CD4-positive, CD25-positive, alpha-beta regulatory T cell (primary cell): ENCODE measurements at regions not wholly inside any gene's neighbourhood (a gene's known extent, or its start where the extent isn't known, plus 50 kb on each side); places are given as distances from the start of the nearest gene placed in this dataset.
A peak's percentile ranks its signal among the peaks of the same experiment; 100 is the strongest.
"Not testable (repeated sequence)": the region's sequence is repeated elsewhere in the genome, so short reads cannot be mapped to it uniquely, and the experiment has no call there.

ENCODE experiments used
- ATAC-seq, 2 donors: fragments of 150-1000 bp; cut with Tn5 transposase; one replicate each; pipeline ENCODE4 v1.10.0; 2021; ENCODE audit warnings: low read depth in 2 of 2, moderate number of reproducible peaks in 2 of 2, moderate library complexity in 1 of 2
- DNase-seq, 3 donors: peaks; one replicate each; pipeline versions ENCODE4 v3.0.0 to v3.0.0-alpha.2; 2012 to 2022; ENCODE audit warnings: mixed read lengths in 1 of 3
- H3K27ac ChIP-seq: one replicate; pipeline ENCODE4 v1.7.0; 2013; ENCODE audit warnings: mild to moderate bottlenecking, low read length; ENCODE audit not compliant: insufficient read depth, poor library complexity, severe bottlenecking
- H3K27me3 ChIP-seq: one replicate; pipeline ENCODE4 v1.7.0; 2013; ENCODE audit warnings: low read length; ENCODE audit not compliant: control insufficient read depth, insufficient read depth
- H3K36me3 ChIP-seq: one replicate; pipeline ENCODE4 v1.7.0; 2013; ENCODE audit warnings: mild to moderate bottlenecking, low read length, moderate library complexity; ENCODE audit not compliant: control insufficient read depth, insufficient read depth
- H3K4me1 ChIP-seq: 2 replicates; pipeline ENCODE4 v1.7.0; 2013; ENCODE audit warnings: mild to moderate bottlenecking, low read length; ENCODE audit not compliant: insufficient read depth, control insufficient read depth, poor library complexity, severe bottlenecking
- H3K4me3 ChIP-seq: one replicate; pipeline ENCODE4 v1.7.0; 2013; ENCODE audit warnings: low read depth, mild to moderate bottlenecking, low read length, moderate library complexity
- H3K9me3 ChIP-seq, 2 experiments: 1 replicate in 1 of 2; 2 replicates in 1 of 2; pipeline ENCODE4 v1.7.0; 2013; ENCODE audit warnings: low read length in 2 of 2, mild to moderate bottlenecking in 1 of 2, moderate library complexity in 1 of 2; ENCODE audit not compliant: control insufficient read depth in 2 of 2
- H3K27ac Mint-ChIP-seq, 3 donors: one replicate each; pipeline ENCODE4 v1.8.0; 2020 to 2022; ENCODE audit warnings: mild to moderate bottlenecking in 3 of 3, mixed read lengths in 3 of 3, moderate library complexity in 2 of 3
- H3K27me3 Mint-ChIP-seq: one replicate; pipeline ENCODE4 v1.8.0; 2022; ENCODE audit warnings: mild to moderate bottlenecking, mixed read lengths
- H3K36me3 Mint-ChIP-seq: one replicate; pipeline ENCODE4 v1.8.0; 2020; ENCODE audit warnings: mixed read lengths
- H3K4me1 Mint-ChIP-seq, 4 donors: one replicate each; pipeline ENCODE4 v1.8.0; 2020 to 2022; ENCODE audit warnings: mixed read lengths in 4 of 4, mild to moderate bottlenecking in 1 of 4
- H3K4me3 Mint-ChIP-seq, 4 donors: one replicate each; pipeline ENCODE4 v1.8.0; 2020 to 2022; ENCODE audit warnings: mild to moderate bottlenecking in 4 of 4, mixed read lengths in 4 of 4, moderate library complexity in 3 of 4
- H3K9me3 Mint-ChIP-seq, 7 donors: one replicate each; pipeline ENCODE4 v1.8.0; 2020 to 2022; ENCODE audit warnings: mixed read lengths in 7 of 7, mild to moderate bottlenecking in 3 of 7, moderate library complexity in 2 of 7

DNA sequence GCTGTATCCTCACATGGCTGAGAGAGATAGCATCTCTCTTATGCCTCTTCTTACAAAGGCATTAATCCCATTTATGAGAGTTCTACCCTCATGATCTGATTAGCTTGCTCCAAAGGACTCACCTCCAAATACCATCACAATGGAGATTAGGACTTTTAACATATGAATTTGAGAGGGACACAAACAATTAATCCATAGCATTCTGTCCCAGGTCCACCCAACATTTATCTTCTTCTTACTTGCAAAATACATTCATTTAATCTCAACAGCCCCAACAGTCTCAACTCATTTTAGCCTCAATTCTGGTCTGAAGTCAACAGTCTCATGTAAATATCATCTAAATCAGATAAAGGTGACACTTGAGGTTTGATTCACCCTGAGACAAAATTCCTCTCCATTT is 555.4 kb downstream of the RAB28 start:
- peaks cover 0 to 7% (median 2%) of the 10 kb centered on the region in 7 donors for H3K9me3 Mint-ChIP-seq
- H3K4me3 Mint-ChIP-seq, result no peak overlapping the region
- no peaks in the 10 kb centered on the region for H3K36me3 Mint-ChIP-seq
- no peak overlapping the region for H3K4me3 ChIP-seq
- no peak for ATAC-seq
- H3K27me3 ChIP-seq, result no peaks in the 10 kb centered on the region
- no peak for DNase-seq
- H3K27ac Mint-ChIP-seq, result no peak overlapping the region
- no peaks in the 10 kb centered on the region for H3K4me1 ChIP-seq
- no peaks in the 10 kb centered on the region for H3K27me3 Mint-ChIP-seq
- no peaks in the 10 kb centered on the region for H3K9me3 ChIP-seq
- H3K36me3 ChIP-seq, result no peaks in the 10 kb centered on the region
- no peaks in the 10 kb centered on the region for H3K4me1 Mint-ChIP-seq
- no peak overlapping the region for H3K27ac ChIP-seq

DNA sequence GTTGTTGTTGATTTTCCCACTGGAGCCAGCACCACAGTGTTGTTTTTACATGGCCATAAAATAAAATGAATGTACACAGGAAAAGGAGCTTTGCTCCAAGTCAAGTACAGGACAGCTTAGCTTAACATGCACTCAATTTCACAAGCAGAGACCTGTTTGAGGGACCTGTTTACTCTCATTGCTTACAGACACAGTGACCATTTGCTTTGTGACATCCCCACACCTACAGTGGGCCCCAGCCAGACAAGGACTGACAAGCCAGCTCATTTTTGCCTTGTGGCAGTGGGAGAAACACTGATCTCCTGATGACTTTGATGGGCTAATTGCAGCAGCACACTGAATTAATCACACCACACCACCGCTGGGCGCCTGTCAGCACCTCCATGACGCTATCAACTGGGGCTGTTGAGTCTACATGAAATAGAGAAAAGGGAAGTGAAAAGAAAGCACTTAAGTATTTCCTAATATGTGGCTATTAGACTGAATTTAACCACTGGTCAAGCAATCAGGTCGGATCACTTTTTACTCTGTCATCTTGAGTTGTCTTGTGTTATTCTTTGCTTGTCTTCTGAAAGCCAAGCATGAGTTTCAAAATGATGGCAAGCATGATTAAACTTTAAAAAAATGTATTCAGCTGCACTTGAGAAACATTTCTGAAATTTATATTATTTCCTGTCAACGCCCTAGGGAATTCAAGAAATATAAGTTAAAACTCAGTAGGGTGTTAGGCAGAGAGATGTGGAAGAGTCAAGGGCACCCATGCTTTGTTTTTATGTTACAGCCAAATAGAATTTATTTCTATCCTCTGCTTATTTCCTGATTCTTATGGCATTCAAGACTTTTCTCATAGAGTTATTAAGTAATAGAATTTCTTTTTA is 557.7 kb downstream of the RAB28 start:
- H3K9me3 ChIP-seq, result no peaks in the 10 kb centered on the region
- no peaks in the 10 kb centered on the region for H3K4me1 Mint-ChIP-seq
- no peaks in the 10 kb centered on the region for H3K36me3 Mint-ChIP-seq

DNA sequence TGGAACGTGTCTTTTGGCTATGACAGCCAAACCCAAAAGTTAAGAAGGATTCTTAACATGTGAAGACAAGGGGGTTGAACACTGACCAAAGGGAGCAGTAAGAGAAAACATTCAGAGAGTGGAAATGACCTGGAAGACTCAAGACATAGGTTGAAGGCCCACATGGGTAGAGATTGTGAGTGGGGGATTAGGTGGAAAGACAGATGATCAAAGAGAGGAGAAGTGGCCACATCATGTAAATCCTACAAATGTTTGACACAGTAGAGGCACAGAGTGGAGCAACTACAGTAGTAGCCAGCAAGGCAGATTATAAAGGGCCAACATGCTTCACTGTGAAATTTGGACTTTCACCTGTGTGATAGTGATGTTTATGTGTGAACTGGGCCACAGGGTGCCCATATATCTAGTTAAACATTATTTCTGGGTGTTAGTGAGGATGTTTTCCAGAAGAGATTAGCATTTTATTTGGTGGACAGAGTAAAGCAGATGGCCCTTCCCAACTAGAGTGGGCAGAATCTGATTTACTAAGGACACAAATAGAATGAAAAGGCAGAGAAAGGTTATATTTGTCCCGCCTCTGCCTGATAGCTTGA is 559.3 kb downstream of the RAB28 start:
- Mint-ChIP-seq H3K4me3 (no peak overlapping the region), H3K9me3 (peaks cover 0 to 4% (median 0%) of the 10 kb centered on the region in 7 donors), H3K27ac (no peak overlapping the region), H3K36me3 (no peaks in the 10 kb centered on the region), H3K4me1 (no peaks in the 10 kb centered on the region), H3K27me3 (no peaks in the 10 kb centered on the region)
- Histone ChIP-seq H3K27ac (no peak overlapping the region), H3K4me1 (no peaks in the 10 kb centered on the region), H3K4me3 (no peak overlapping the region), H3K9me3 (no peaks in the 10 kb centered on the region), H3K27me3 (no peaks in the 10 kb centered on the region), H3K36me3 (no peaks in the 10 kb centered on the region)
- ATAC-seq, result no peak
- DNase-seq, result no peak

More for the DNA sequence above, 557.7 kb downstream of the RAB28 start:
- H3K27me3 ChIP-seq, result no peaks in the 10 kb centered on the region
- H3K27me3 Mint-ChIP-seq, result no peaks in the 10 kb centered on the region
- ATAC-seq (no peak), DNase-seq (no peak)
- H3K27ac ChIP-seq, result no peak overlapping the region
- no peak overlapping the region for H3K4me3 Mint-ChIP-seq
- no peak overlapping the region for H3K27ac Mint-ChIP-seq
- H3K9me3 Mint-ChIP-seq, result peaks cover 0 to 7% (median 1%) of the 10 kb centered on the region in 7 donors
- no peaks in the 10 kb centered on the region for H3K4me1 ChIP-seq
- no peaks in the 10 kb centered on the region for H3K36me3 ChIP-seq
- H3K4me3 ChIP-seq, result no peak overlapping the region

DNA sequence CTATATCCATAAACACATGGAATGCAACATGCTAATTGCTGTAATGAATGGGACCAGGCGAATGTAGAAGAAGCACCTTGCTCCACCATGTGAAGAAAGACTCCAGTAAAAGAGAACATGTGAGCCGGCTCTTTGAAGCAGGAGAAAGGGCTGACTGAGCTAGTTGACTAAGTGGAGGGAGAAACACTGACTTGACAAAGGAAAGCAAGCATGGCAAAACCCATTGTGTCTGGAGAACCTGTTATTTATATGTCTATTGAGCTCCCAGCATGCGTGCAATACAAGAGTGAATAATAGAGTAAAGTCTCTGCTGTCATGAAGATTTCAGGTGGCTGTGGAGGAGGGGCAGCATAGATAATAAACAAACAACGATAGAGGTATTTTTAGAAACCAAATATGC is 559.9 kb downstream of the RAB28 start:
- Mint-ChIP-seq H3K4me1 (no peaks in the 10 kb centered on the region), H3K36me3 (no peaks in the 10 kb centered on the region), H3K9me3 (peaks cover 0 to 1% (median 0%) of the 10 kb centered on the region in 7 donors), H3K27me3 (no peaks in the 10 kb centered on the region), H3K27ac (no peak overlapping the region), H3K4me3 (no peak overlapping the region)
- no peak overlapping the region for H3K27ac ChIP-seq
- no peaks in the 10 kb centered on the region for H3K9me3 ChIP-seq
- no peak overlapping the region for H3K4me3 ChIP-seq
- H3K36me3 ChIP-seq, result no peaks in the 10 kb centered on the region
- DNase-seq (no peak), ATAC-seq (no peak)
- H3K4me1 ChIP-seq, result no peaks in the 10 kb centered on the region
- no peaks in the 10 kb centered on the region for H3K27me3 ChIP-seq

DNA sequence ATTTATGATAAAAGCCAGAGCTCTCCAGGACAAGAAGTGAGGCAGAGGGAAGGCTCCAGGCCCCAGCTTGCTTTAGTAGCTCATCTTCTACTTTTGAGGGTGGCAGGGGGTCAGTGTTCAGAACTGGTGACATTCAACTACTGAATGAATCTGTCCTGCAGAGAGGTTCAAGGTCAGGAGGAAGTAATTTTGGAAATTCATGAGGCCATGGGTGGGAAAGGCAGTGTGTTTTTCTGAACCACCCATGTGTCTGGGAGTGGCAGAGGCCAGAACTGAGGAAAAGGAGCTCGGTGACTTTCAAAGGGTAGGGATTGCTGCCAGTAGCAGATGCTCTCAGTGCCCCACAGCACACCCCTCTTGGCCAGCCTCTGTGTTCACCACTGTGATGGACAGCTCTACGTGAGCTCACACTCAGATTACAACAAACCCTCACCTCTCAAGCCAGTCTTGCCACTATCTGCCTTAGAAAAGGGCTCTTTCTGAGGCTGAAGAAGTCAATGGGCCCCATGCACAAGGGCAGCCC is 571.2 kb downstream of the RAB28 start:
- H3K36me3 ChIP-seq, result no peaks in the 10 kb centered on the region

DNA sequence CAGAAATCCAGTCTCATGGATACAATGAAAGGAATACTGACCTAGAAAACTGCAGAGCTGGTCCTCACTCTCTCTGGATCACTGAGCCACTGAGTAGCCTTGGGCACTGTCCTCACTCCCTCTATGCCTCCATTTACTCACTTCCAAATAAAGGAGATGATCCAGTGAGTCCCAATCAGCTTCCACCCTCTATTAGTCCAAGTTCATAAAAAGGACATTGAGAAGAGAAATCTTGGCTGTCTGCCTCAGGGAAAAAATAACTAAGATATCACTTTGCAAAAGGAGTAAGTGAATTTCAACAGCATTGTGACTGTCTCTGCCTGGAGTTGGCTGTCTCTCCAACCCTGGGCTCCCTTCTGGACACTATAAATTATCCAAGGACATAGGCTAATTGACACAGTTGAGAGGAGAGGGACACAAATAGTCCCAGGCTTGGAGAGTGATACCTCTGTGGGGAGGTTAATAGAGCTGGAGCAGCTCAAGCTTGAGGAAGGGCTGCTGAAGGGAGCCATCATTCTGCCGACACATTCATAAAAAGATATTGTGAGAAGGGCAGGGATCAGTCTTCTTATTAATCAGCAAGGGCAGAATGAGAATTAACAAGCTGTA is 572.3 kb downstream of the RAB28 start:
- H3K27ac ChIP-seq, result no peak overlapping the region
- peaks cover 2 to 5% of the 10 kb centered on the region in 2 experiments for H3K9me3 ChIP-seq
- Mint-ChIP-seq H3K36me3 (no peaks in the 10 kb centered on the region), H3K27me3 (no peaks in the 10 kb centered on the region), H3K4me3 (no peak overlapping the region), H3K4me1 (no peaks in the 10 kb centered on the region), H3K9me3 (peaks cover 2 to 16% (median 11%) of the 10 kb centered on the region in 7 donors), H3K27ac (peak overlapping the region in 1 of 3 donors; percentile 18)
- no peaks in the 10 kb centered on the region for H3K27me3 ChIP-seq
- DNase-seq, result no peak
- no peaks in the 10 kb centered on the region for H3K4me1 ChIP-seq
- no peak for ATAC-seq
- no peaks in the 10 kb centered on the region for H3K36me3 ChIP-seq
- no peak overlapping the region for H3K4me3 ChIP-seq

More for the DNA sequence above, 571.2 kb downstream of the RAB28 start:
- no peaks in the 10 kb centered on the region for H3K4me1 ChIP-seq
- H3K27me3 ChIP-seq, result no peaks in the 10 kb centered on the region
- DNase-seq (no peak), ATAC-seq (no peak)
- Mint-ChIP-seq H3K4me3 (no peak overlapping the region), H3K9me3 (peaks cover 2 to 16% (median 11%) of the 10 kb centered on the region in 7 donors), H3K4me1 (no peaks in the 10 kb centered on the region), H3K27me3 (no peaks in the 10 kb centered on the region), H3K27ac (no peak overlapping the region), H3K36me3 (no peaks in the 10 kb centered on the region)
- H3K9me3 ChIP-seq, result peaks cover 2 to 5% of the 10 kb centered on the region in 2 experiments
- no peak overlapping the region for H3K4me3 ChIP-seq
- no peak overlapping the region for H3K27ac ChIP-seq

DNA sequence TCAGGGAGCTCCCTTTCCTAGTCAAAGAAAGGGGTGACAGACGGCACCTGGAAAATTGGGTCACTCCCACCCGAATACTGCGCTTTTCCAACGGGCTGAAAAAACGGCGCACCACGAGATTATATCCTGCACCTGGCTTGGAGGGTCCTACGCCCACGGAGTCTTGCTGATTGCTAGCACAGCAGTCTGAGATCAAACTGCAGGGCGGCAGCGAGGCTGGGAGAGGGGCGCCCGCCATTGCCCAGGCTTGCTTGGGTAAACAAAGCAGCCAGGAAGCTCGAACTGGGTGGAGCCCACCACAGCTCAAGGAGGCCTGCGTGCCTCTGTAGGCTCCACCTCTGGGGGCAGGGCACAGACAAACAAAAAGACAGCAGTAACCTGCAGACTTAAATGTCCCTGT is 580.5 kb downstream of the RAB28 start:
- not testable (repeated sequence) for DNase-seq, H3K27me3 Mint-ChIP-seq, H3K9me3 ChIP-seq, H3K27ac Mint-ChIP-seq, H3K4me3 ChIP-seq, H3K27ac ChIP-seq, H3K36me3 Mint-ChIP-seq, H3K4me1 ChIP-seq, H3K36me3 ChIP-seq, H3K27me3 ChIP-seq, ATAC-seq, H3K4me1 Mint-ChIP-seq, H3K4me3 Mint-ChIP-seq
- H3K9me3 Mint-ChIP-seq, result peaks cover 0 to 14% (median 3%) of the 10 kb centered on the region in 7 donors
